ENCODE measurements at regions not wholly inside any gene's neighbourhood (a gene's known extent, or its start where the extent isn't known, plus 50 kb on each side); places are given as distances from the start of the nearest gene placed in this dataset.

DNA sequence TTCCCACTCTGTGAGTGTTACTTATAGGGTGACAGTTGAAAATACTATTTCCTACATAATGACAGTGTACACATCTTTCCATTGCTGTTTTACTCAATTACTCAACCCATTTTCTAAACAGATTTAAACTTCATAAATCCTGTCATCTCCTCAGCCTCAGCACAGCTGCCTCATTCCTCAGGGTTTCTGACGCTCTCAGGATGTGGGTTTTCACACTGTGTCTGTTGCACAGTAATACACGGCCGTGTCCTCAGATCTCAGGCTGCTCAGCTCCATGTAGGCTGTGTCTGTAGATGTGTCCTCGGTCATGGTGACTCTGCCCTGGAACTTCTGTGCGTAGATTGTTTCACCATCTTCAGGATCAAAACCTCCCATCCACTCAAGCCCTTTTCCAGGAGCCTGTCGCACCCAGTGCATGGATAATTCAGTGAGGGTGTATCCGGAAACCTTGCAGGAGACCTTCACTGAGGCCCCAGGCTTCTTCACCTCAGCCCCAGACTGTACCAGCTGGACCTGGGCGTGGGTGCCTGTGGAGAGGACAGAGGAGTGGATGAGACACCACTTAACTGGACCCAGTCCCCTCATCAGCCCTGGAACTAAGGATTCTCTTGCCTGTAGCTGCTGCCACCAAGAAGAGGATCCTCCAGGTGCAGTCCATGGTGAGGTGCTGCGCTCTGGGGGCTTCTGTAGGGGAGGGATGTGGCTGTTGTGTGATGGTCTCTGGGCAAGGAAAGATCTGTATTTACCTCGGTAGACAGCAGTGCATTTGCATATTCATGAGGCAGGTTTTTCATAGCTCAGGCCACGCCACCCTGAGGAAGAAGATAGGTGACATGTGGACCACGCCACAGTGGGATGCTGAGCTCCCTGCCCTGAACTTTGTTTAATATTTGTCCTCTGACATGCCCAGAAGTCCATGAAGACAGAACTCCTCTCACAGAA is 750.2 kb downstream of the TMEM121 start:
- TF ChIP-seq, protein P1, sequence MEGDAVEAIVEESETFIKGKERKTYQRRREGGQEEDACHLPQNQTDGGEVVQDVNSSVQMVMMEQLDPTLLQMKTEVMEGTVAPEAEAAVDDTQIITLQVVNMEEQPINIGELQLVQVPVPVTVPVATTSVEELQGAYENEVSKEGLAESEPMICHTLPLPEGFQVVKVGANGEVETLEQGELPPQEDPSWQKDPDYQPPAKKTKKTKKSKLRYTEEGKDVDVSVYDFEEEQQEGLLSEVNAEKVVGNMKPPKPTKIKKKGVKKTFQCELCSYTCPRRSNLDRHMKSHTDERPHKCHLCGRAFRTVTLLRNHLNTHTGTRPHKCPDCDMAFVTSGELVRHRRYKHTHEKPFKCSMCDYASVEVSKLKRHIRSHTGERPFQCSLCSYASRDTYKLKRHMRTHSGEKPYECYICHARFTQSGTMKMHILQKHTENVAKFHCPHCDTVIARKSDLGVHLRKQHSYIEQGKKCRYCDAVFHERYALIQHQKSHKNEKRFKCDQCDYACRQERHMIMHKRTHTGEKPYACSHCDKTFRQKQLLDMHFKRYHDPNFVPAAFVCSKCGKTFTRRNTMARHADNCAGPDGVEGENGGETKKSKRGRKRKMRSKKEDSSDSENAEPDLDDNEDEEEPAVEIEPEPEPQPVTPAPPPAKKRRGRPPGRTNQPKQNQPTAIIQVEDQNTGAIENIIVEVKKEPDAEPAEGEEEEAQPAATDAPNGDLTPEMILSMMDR (IDR thresholded peaks at IDR 0.05; ENCODE audit: insufficient read depth, low read length), result no peak
- no peak for DNase-seq (ENCODE audit: low read depth)
- no peak overlapping the region for H3K4me3 ChIP-seq (ENCODE audit: low read depth, low read length)

DNA sequence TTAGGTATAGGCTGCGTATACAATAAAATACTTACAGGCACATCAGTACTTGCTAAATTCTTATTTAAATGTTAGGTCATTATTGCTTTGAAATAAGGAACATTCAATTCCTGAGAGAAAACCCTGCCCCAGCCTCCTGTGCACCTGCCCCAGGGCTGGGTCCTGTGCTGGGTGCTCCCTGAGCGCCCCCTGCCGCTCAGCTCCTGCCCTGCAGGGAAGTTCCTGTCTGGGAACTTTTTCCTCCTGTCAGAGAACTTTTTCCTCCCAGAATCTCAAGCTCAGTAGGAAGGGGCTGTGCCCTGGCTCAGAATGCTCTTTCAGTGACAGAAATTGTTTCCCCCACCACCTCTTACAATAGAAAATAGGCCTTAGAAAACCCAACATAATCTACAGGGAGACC is 751.1 kb downstream of the TMEM121 start:
- no peak overlapping the region for H3K4me3 ChIP-seq (ENCODE audit: low read depth, low read length)
- no peak for DNase-seq (ENCODE audit: low read depth)
- TF ChIP-seq, protein P1 (IDR thresholded peaks at IDR 0.05; ENCODE audit: insufficient read depth, low read length), result no peak

DNA sequence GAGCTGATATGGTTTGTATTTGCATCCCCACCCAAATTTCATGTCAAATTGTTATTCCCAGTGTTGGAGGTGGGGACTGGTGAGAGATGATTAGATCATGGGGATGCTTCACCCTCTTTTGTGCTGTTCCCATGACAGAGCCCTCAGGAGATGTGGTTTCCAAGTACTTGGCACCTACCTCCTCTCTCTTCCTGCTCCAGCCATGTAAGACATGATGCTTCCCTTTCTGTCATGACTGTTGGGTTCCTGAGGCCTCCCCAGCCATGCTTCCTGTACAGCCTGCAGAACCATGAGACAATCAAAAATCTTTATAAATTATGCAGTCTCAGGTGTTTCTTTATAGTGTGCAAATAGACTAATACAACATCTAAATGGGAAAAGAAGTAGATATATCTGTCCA is 754.5 kb downstream of the TMEM121 start:
- TF ChIP-seq, protein P1 (IDR thresholded peaks at IDR 0.05; ENCODE audit: insufficient read depth, low read length), result no peak
- no peak overlapping the region for H3K4me3 ChIP-seq (ENCODE audit: low read depth, low read length)
- DNase-seq (ENCODE audit: low read depth), result no peak

DNA sequence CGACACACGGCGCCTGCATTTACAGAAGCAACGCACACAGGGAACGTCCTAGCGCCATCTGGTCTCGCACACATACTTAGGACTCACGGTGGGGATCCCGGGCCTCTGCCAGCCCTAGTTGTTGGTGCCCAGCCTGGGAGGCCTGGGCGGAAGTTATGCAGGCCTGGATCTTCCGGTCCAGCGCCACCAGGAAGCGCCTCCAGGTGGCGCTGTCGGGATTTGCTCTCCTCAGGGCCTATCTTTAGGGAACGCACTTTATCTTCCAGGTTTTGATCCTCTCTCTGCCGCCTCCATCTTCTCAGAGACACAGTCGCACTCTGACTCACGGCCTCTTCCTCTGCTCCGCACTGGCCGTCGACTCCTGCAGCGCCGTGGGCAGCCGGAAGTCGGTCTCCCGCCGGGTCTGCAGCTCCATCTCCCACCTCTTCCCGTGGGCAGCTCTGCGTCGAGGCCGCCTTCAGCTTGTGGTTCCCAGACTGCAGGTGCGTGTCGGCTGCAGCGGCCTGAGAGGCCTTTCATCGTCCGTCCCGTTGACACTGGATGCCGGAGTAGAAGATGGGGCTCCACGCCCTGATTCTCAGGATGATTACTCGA is 760.4 kb downstream of the TMEM121 start:
- H3K4me3 ChIP-seq (ENCODE audit: low read depth, low read length), result no peak overlapping the region
- TF ChIP-seq, protein P1 (IDR thresholded peaks at IDR 0.05; ENCODE audit: insufficient read depth, low read length), result no peak
- no peak for DNase-seq (ENCODE audit: low read depth)

DNA sequence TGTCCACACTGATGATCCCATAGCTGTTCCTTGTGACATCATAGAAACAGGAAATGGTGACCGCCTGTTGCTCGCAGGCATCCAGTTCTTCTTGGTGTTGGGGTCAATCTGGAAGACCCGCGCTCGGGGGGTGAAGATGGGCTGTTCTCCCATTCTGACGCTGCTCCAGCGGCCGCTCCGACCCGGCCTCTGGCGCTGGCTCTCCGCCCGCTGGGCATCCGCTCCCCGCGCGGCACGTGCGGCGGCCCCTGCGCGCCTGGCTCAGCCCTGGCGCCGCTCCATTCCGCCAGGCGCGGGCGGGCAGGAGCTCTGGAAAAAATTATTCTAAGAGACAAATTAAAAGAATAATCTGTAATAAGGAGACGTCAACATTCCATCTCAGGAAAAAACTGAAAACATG is 761.1 kb downstream of the TMEM121 start:
- TF ChIP-seq, protein P1 (IDR thresholded peaks at IDR 0.05; ENCODE audit: insufficient read depth, low read length), result no peak
- H3K4me3 ChIP-seq (ENCODE audit: low read depth, low read length), result no peak overlapping the region
- DNase-seq (ENCODE audit: low read depth), result no peak

DNA sequence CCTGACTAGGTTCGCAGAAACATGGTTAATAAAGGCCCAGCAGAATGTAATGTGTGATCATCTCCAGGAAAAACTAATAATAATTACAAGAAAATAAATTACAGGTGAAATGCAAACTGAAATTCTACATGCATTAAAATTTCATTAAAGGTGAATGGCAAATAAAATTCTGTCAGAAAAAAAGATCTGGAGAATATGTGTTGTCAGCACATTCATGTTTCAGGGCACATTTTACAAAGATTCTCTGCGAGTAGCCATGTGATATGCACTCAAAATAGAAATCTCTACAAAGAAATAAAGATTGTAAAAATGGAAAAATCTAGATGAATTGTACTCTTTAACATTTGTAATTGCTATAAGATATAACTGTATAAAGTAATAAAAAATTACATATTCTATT is 765.2 kb downstream of the TMEM121 start:
- TF ChIP-seq, protein P1 (IDR thresholded peaks at IDR 0.05; ENCODE audit: insufficient read depth, low read length), result no peak
- DNase-seq (ENCODE audit: low read depth), result no peak
- no peak overlapping the region for H3K4me3 ChIP-seq (ENCODE audit: low read depth, low read length)
